ENCODE measurements at regions not wholly inside any gene's neighbourhood (a gene's known extent, or its start where the extent isn't known, plus 50 kb on each side); places are given as distances from the start of the nearest gene placed in this dataset.

GRCh38 chr2:7725171-7725849, 808.1 kb downstream of the RNF144A start:
- Histone ChIP-seq H3K27ac (no peak overlapping the region), H3K27me3 (no peaks in the 10 kb centered on the region), H3K36me3 (no peaks in the 10 kb centered on the region), H3K9me3 (no peaks in the 10 kb centered on the region), H3K4me1 (peaks cover 4 to 5% of the 10 kb centered on the region in 2 donors), H3K4me3 (replicated peaks in 1 of 3) (no peak overlapping the region)
- TF ChIP-seq CTCF (IDR thresholded peaks at IDR 0.05) (peak in 4 of 6 experiments; percentile 6 to 36 (median 25)), POLR2A (IDR thresholded peaks at IDR 0.05) (no peak)
- intact Hi-C loops (cut with DNase I), result no loop called here
- WGBS, 2 donors, result 38 to 57% methylated on average over 9 of the region's 9 CpGs
- peak in 1 of 2 donors; percentile 3 for DNase-seq

GRCh38 chr2:7725850-7726242, 808.6 kb downstream of the RNF144A start:
- no peak for DNase-seq
- WGBS, 2 donors, result 89 to 100% methylated on average over 1 of the region's 1 CpG
- Histone ChIP-seq H3K4me3 (replicated peaks in 1 of 3) (no peak overlapping the region), H3K4me1 (peaks cover 3 to 5% of the 10 kb centered on the region in 2 donors), H3K9me3 (no peaks in the 10 kb centered on the region), H3K36me3 (no peaks in the 10 kb centered on the region), H3K27ac (no peak overlapping the region), H3K27me3 (no peaks in the 10 kb centered on the region)
- TF ChIP-seq CTCF (IDR thresholded peaks at IDR 0.05) (no peak), POLR2A (IDR thresholded peaks at IDR 0.05) (no peak)
- intact Hi-C loops (cut with DNase I), result no loop called here

DNA sequence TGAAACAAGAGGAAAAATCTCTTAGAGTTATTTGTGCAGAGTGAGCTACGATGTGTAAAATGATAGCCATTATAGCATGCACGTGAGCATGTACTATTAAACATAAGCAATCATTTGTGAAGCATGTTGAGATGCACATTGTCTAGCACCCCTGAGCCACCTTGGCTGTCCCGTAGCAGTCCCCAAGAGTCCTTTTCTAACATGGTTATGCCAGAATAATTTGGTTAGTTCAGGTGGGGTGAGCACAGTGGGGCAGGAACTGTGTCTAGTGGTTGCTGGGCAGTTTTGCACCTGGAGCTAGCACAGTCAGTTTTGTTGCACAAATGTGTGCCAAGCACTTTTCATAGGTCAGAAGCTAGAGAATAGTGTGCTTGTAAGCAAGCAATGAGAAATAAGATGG, 809.8 kb downstream of the RNF144A start:
- WGBS, 2 donors, result 88 to 98% methylated on average over 3 of the region's 3 CpGs
- intact Hi-C loops (cut with DNase I), result no loop called here
- Histone ChIP-seq H3K9me3 (no peaks in the 10 kb centered on the region), H3K4me3 (replicated peaks in 1 of 3) (no peak overlapping the region), H3K27me3 (no peaks in the 10 kb centered on the region), H3K27ac (no peak overlapping the region), H3K4me1 (peaks cover 0 to 5% of the 10 kb centered on the region in 2 donors), H3K36me3 (no peaks in the 10 kb centered on the region)
- no peak for TF ChIP-seq POLR2A (IDR thresholded peaks at IDR 0.05)
- TF ChIP-seq CTCF (IDR thresholded peaks at IDR 0.05), result no peak
- DNase-seq, result no peak

- intact Hi-C loops (cut with DNase I), result no loop called here
- 96 to 97% methylated on average over 8 of the region's 8 CpGs for WGBS, 2 donors
- DNase-seq, result no peak
- no peaks in the 10 kb centered on the region for H3K27me3 ChIP-seq
- no peaks in the 10 kb centered on the region for H3K36me3 ChIP-seq
- H3K4me3 ChIP-seq (replicated peaks in 1 of 3), result no peak overlapping the region
- TF ChIP-seq CTCF (IDR thresholded peaks at IDR 0.05) (no peak), POLR2A (IDR thresholded peaks at IDR 0.05) (no peak)
- H3K9me3 ChIP-seq, result no peaks in the 10 kb centered on the region
- H3K4me1 ChIP-seq, result peaks cover 0 to 5% of the 10 kb centered on the region in 2 donors
- H3K27ac ChIP-seq, result no peak overlapping the region
Measured at GRCh38 chr2:7728388-7728787, 811.2 kb downstream of the RNF144A start.

DNA sequence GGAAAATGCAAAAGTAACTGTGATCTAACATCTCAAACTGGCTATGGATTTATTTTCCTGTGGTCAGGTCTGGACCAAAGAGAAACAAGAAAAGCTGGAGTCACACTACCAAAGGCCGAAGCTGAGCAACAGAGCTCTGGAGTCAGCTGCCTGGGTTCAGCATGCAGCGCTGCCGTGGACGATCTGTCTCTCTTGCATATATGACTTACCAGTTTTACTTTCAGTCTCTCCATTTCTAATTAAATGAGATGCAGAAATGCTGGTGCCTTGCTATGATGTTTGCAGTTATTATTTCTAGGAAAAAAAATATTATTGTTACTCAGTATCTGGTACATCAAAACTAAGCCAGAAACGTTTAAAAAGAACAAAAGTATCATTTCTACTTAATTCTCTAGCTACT, 813.2 kb downstream of the RNF144A start:
- no peak for DNase-seq
- H3K36me3 ChIP-seq, result no peaks in the 10 kb centered on the region
- intact Hi-C loops (cut with DNase I), result no loop called here
- peaks cover 0 to 2% of the 10 kb centered on the region in 2 donors for H3K4me1 ChIP-seq
- H3K4me3 ChIP-seq (replicated peaks in 1 of 3), result no peak overlapping the region
- no peaks in the 10 kb centered on the region for H3K9me3 ChIP-seq
- WGBS, 2 donors, result 70 to 74% methylated on average over 5 of the region's 5 CpGs
- H3K27me3 ChIP-seq, result no peaks in the 10 kb centered on the region
- no peak overlapping the region for H3K27ac ChIP-seq
- TF ChIP-seq CTCF (IDR thresholded peaks at IDR 0.05) (no peak), POLR2A (IDR thresholded peaks at IDR 0.05) (no peak)
